HEK293T (cell line): ENCODE measurements at regions not wholly inside any gene's neighbourhood (a gene's known extent, or its start where the extent isn't known, plus 50 kb on each side); places are given as distances from the start of the nearest gene placed in this dataset.
A peak's percentile ranks its signal among the peaks of the same experiment; 100 is the strongest.

Experiments used
- CTCF ChIA-PET: fragments of 350-600 bp; formaldehyde crosslinking; extraction: SDS; loops from one replicate; lab custom pipeline; 2021; ENCODE audit warnings: antibody characterized with exemption, inconsistent platforms; lab: Yijun Ruan, JAX
- POLR2A ChIA-PET: fragments of 350-600 bp; formaldehyde crosslinking; extraction: SDS; loops from one replicate; lab custom pipeline; 2020; ENCODE audit warnings: antibody characterized with exemption, inconsistent platforms; lab: Yijun Ruan, JAX
- DNase-seq: peaks from one replicate; pipeline ENCODE4 v3.0.0; 2012; ENCODE audit warnings: mixed read lengths; ENCODE audit errors: extremely low spot score
- ARNT ChIP-seq: fragments of 450-650 bp; IDR thresholded peaks from 2 replicates; pipeline ENCODE4 v1.6.1; 2017; ENCODE audit warnings: mild to moderate bottlenecking
- BHLHE40 ChIP-seq: fragments of 450-650 bp; IDR thresholded peaks from 2 replicates; pipeline ENCODE4 v1.6.1; 2016; ENCODE audit warnings: mild to moderate bottlenecking, moderate library complexity, borderline replicate concordance
- CTBP1 ChIP-seq: fragments of 450-650 bp; IDR thresholded peaks from 2 replicates; pipeline ENCODE4 v1.6.1; 2016; ENCODE audit warnings: borderline replicate concordance
- ELF4 ChIP-seq: fragments of 450-650 bp; IDR thresholded peaks from 2 replicates; pipeline ENCODE4 v1.6.1; 2017; ENCODE audit warnings: antibody characterized with exemption
- FOXA1 ChIP-seq: fragments of 450-650 bp; IDR thresholded peaks from 2 replicates; pipeline ENCODE4 v1.6.1; 2016; ENCODE audit warnings: mild to moderate bottlenecking
- FOXK2 ChIP-seq: fragments of 450-650 bp; IDR thresholded peaks from 2 replicates; pipeline ENCODE4 v1.6.1; 2016; ENCODE audit warnings: mild to moderate bottlenecking
- FOXM1 ChIP-seq: fragments of 450-650 bp; IDR thresholded peaks from 2 replicates; pipeline ENCODE4 v1.6.1; 2017; ENCODE audit warnings: mild to moderate bottlenecking, borderline replicate concordance
- HDGF ChIP-seq: fragments of 450-650 bp; IDR thresholded peaks from 2 replicates; pipeline ENCODE4 v1.6.1; 2017; ENCODE audit warnings: antibody characterized with exemption, borderline replicate concordance
- L3MBTL2 ChIP-seq: fragments of 450-650 bp; conservative IDR thresholded peaks from 2 replicates; pipeline ENCODE4 v1.6.1; 2016; ENCODE audit warnings: mild to moderate bottlenecking
- LEF1 ChIP-seq: fragments of 450-650 bp; IDR thresholded peaks from 2 replicates; pipeline ENCODE4 v1.6.1; 2017; ENCODE audit warnings: mild to moderate bottlenecking, borderline replicate concordance
- NFRKB ChIP-seq: fragments of 450-650 bp; IDR thresholded peaks from 2 replicates; pipeline ENCODE4 v1.6.1; 2016; ENCODE audit warnings: mild to moderate bottlenecking, moderate library complexity
- SP1 ChIP-seq: fragments of 450-650 bp; IDR thresholded peaks from 2 replicates; pipeline ENCODE4 v1.6.1; 2017
- SUZ12 ChIP-seq: fragments of 450-650 bp; IDR thresholded peaks from 2 replicates; pipeline ENCODE4 v1.6.1; 2016; ENCODE audit warnings: mild to moderate bottlenecking
- TARDBP ChIP-seq: fragments of 450-650 bp; IDR thresholded peaks from 2 replicates; pipeline ENCODE4 v1.6.1; 2016
- ZNF384 ChIP-seq: fragments of 450-650 bp; IDR thresholded peaks from 2 replicates; pipeline ENCODE4 v1.6.1; 2016
- TF ChIP-seq, protein P1 (sequence below): fragments of 450-650 bp; IDR thresholded peaks from 2 replicates; pipeline ENCODE4 v1.6.1; 2016

DNA sequence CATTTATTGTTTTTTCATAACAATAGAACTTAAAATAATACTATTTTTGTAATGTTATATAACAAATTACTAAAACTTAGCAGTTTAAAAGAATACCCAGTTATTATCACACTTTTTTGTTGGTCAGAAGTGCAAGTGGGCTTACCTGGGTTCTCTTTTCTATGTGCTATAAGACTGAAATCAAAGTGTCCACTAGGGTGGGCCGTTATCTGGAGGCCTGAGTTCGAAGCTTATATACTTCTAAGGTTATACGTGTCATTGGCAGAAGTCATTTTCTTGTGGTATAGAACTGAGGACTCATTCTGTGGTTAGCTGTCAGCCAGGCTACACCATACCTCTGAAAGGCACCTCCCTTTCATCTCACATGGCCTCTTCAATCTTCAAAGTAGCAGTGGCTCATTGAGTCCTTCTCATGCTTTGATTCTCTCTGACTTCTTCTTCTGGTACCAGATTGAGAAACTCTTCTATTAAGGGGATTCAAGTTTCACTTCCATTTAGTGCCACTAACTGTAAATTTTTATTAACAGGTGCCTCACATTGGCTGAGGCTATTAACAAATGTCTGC, 414.3 kb downstream of the AMY1C start:
- ChIA-PET CTCF (no interaction called here), POLR2A (no interaction called here)
- no peak for DNase-seq
- no peak for TF ChIP-seq LEF1
- TF ChIP-seq L3MBTL2: no peak
- no peak for TF ChIP-seq ARNT
- TF ChIP-seq SUZ12: no peak
- TF ChIP-seq, protein P1, sequence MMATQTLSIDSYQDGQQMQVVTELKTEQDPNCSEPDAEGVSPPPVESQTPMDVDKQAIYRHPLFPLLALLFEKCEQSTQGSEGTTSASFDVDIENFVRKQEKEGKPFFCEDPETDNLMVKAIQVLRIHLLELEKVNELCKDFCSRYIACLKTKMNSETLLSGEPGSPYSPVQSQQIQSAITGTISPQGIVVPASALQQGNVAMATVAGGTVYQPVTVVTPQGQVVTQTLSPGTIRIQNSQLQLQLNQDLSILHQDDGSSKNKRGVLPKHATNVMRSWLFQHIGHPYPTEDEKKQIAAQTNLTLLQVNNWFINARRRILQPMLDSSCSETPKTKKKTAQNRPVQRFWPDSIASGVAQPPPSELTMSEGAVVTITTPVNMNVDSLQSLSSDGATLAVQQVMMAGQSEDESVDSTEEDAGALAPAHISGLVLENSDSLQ: no peak
- no peak for TF ChIP-seq FOXK2
- no peak for TF ChIP-seq ELF4
- TF ChIP-seq HDGF: no peak
- TF ChIP-seq TARDBP: no peak

DNA sequence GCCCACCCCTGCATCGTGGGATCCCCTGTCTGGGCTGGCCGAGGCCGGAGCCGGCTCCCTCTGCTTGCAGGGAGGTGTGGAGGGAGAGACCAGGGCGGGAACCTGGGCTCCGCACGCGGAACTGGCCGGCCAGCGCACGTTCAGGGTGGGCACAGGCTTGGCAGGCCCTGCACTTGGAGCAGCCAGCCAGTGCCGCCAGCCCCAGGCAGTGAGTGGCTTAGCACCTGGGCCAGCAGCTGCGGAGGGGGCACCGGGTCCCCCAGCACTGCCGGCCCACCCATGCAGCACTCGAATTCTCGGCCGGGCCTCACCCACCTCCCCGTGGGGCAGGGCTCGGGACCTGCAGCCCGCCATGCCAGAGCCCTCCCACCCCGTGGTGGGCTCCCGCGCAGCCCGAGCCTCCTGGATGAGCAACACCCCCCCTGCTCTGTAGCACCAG, 422.6 kb downstream of the AMY1C start:
- ChIA-PET CTCF (no interaction called here), POLR2A (no interaction called here)
- TF ChIP-seq ZNF384: no peak
- DNase-seq: no peak

DNA sequence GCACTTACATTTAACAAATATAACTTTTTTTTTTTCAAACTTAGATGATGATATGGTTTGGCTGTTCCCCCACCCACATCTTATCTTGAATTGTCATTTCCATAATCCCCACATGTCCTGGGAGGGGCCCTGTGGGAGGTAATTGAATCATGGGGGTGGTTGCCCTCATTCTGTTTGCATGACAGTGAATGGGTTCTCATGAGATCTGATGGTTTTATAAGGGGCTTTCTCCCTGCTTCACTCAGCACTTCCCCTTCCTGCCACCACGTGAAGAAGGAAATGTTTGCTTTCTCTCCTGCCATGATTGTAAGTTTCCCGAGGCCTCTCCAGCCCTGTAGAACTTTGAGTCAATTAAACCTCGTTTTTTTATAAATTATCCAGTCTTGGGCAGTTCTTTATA, 432.6 kb downstream of the AMY1C start:
- no peak for TF ChIP-seq NFRKB
- no peak for TF ChIP-seq LEF1
- TF ChIP-seq SP1: no peak
- TF ChIP-seq FOXK2: no peak
- no peak for TF ChIP-seq ARNT
- no peak for TF ChIP-seq TARDBP
- TF ChIP-seq, protein P1: no peak
- TF ChIP-seq SUZ12: no peak
- TF ChIP-seq FOXM1: no peak
- no peak for TF ChIP-seq CTBP1
- no peak for TF ChIP-seq ELF4
- TF ChIP-seq ZNF384: no peak
- no peak for TF ChIP-seq BHLHE40
- TF ChIP-seq L3MBTL2: no peak
- TF ChIP-seq HDGF: no peak
- no peak for TF ChIP-seq FOXA1
- DNase-seq: no peak
- ChIA-PET CTCF (no interaction called here), POLR2A (no interaction called here)

DNA sequence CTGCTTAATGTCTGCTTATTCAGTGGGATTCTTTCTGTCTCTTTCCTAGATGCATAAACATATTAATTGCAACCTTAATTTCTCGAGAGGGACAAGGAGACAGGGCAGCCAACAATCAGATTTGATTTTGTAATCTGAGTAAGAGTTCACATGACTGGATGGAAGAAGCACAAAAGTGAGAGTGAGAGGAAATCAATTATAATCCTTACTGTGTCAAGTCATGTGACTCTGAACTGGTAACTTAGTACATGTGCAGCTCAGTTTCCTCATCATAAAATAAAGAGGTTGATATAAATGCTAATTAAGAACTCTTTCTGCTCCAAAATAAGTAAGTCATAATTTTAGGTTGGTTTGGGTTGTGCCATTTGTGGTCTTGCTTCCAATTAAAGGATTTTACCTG, 439.5 kb downstream of the AMY1C start:
- CTCF ChIA-PET: no interaction called here
- TF ChIP-seq L3MBTL2 (no peak), NFRKB (no peak), CTBP1 (no peak), ELF4 (no peak)
- POLR2A ChIA-PET: no interaction called here
- DNase-seq: no peak

DNA sequence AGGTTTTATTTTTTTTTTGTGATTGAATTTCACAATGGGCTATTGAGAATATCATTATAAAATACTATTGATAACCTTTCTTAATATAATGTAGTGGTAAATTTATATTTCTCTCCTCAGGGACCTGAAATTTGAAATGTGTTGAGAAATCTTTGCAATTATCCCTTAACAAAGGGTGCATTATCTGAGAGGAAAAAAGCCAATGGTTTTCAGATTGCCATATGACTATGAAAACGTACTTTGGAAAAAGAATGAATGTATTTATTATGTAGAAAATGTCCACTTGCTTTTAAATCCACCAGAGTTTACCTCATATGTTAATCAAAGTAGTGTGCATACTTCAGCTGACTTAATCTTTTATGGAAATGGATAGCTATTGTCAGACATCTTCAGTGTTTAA, 441.1 kb downstream of the AMY1C start:
- TF ChIP-seq LEF1 (no peak), HDGF (no peak), ARNT (no peak), FOXM1 (no peak), TARDBP (no peak), ELF4 (no peak), SP1 (no peak)
- ChIA-PET CTCF (no interaction called here), POLR2A (no interaction called here)
- no peak for DNase-seq

DNA sequence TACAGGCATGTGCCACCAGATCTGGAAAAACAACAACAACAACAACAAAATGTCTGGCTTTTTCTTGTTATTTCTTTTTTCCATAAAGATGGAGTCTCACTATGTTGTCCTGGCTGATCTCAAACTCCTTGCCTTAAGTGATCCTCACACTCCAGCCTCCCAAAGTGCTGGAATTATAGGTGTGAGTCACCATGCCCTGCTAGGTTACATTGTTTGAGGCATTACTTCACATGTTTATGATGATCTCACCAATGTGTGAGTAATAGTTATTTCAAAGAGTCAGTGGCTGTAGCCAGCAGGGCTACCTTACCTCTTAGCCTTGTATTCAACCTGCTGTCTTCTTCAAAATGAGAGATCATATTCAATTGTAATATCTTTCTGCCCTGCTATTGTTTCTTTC, 445.7 kb downstream of the AMY1C start:
- ChIA-PET POLR2A (no interaction called here), CTCF (no interaction called here)
- peak; percentile 10 for DNase-seq
- TF ChIP-seq CTBP1: no peak
- TF ChIP-seq TARDBP: no peak
- no peak for TF ChIP-seq FOXA1
- TF ChIP-seq SP1: no peak
- TF ChIP-seq LEF1: no peak
- TF ChIP-seq ELF4: no peak
- TF ChIP-seq ARNT: no peak
- no peak for TF ChIP-seq SUZ12
- TF ChIP-seq FOXK2: no peak

DNA sequence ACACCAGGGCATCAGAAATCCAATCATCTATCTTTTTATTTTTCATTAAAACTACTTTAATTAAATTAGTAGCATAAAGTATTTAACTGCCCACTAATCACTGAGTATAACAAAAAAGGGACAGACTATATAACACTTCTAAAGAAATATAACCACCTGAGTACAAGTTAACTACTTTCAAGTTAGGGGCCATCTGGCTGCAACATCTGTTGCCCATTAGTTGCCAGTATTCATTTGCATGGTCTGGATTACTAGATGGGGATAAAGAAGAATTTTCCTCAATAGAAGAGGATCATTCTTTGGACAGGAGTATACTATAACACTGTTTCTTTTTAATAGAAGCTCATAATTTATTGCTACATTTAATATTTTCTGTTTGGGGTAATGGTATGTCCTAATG, 446.4 kb downstream of the AMY1C start:
- ChIA-PET POLR2A (no interaction called here), CTCF (no interaction called here)
- no peak for DNase-seq
- TF ChIP-seq SUZ12 (no peak), TARDBP (no peak), FOXK2 (no peak), SP1 (no peak), ELF4 (no peak), FOXA1 (no peak), ARNT (no peak), BHLHE40 (no peak), LEF1 (no peak), HDGF (no peak), L3MBTL2 (no peak), CTBP1 (no peak), NFRKB (no peak)
- TF ChIP-seq, protein P1: no peak
